Keratinocyte (primary cell): ENCODE measurements at regions not wholly inside any gene's neighbourhood (a gene's known extent, or its start where the extent isn't known, plus 50 kb on each side); places are given as distances from the start of the nearest gene placed in this dataset.

Source experiments
- DNase-seq: peaks from one replicate; pipeline ENCODE4 v3.0.0-alpha.2; 2011; ENCODE audit warnings: low read depth, missing footprints, low spot score
- FAIRE-seq: peaks from 2 replicates; lab custom pipeline; 2011; peaks lifted over from hg19 to GRCh38; lab: Jason Lieb, UNC
- H2AFZ ChIP-seq: 2 replicates; pipeline ENCODE4 v1.6.0; 2012; ENCODE audit warnings: low read length, control low read depth, inconsistent platforms; ENCODE audit not compliant: control insufficient read depth
- H3K27ac ChIP-seq: 2 replicates; pipeline ENCODE4 v1.5.1; 2011; ENCODE audit warnings: low read length; ENCODE audit not compliant: control insufficient read depth, insufficient read depth
- H3K27me3 ChIP-seq: 3 replicates; pipeline ENCODE4 v1.6.0; 2011; ENCODE audit warnings: low read length; ENCODE audit not compliant: control insufficient read depth, insufficient read depth; ENCODE audit errors: extremely low read depth
- H3K36me3 ChIP-seq, 2 experiments: 2 replicates in 1 of 2; 3 replicates in 1 of 2; pipeline ENCODE4 v1.5.1; 2011; ENCODE audit warnings: low read length in 2 of 2, mild to moderate bottlenecking in 1 of 2; ENCODE audit not compliant: control insufficient read depth in 2 of 2, insufficient read depth in 2 of 2; ENCODE audit errors: extremely low read depth in 1 of 2
- H3K4me1 ChIP-seq: 3 replicates; pipeline ENCODE4 v1.5.1; 2011; ENCODE audit warnings: low read length; ENCODE audit not compliant: control insufficient read depth, insufficient read depth; ENCODE audit errors: extremely low read depth
- H3K4me2 ChIP-seq: 3 replicates; pipeline ENCODE4 v1.6.0; 2011; ENCODE audit warnings: low read depth, low read length; ENCODE audit not compliant: control insufficient read depth, insufficient read depth; ENCODE audit errors: extremely low read depth
- H3K4me3 ChIP-seq, 3 experiments: fragments of 200-600 bp in 1 of 3; sonication (generic) in 1 of 3; 2 replicates in 2 of 3; 3 replicates in 1 of 3; pipeline ENCODE4 v1.5.1; 2011 to 2016; ENCODE audit warnings: low read length in 3 of 3, mild to moderate bottlenecking in 3 of 3, control low read depth in 2 of 3, inconsistent platforms in 1 of 3, low read depth in 1 of 3, mixed read lengths in 1 of 3, mixed run types in 1 of 3, moderate library complexity in 1 of 3; ENCODE audit not compliant: control insufficient read depth in 2 of 3, insufficient read depth in 2 of 3; ENCODE audit errors: extremely low read depth in 1 of 3
- H3K79me2 ChIP-seq: 2 replicates; pipeline ENCODE4 v1.6.0; 2012; ENCODE audit warnings: low read length; ENCODE audit not compliant: control insufficient read depth, insufficient read depth
- H3K9ac ChIP-seq: 3 replicates; pipeline ENCODE4 v1.6.0; 2011; ENCODE audit warnings: low read length; ENCODE audit not compliant: control insufficient read depth, insufficient read depth; ENCODE audit errors: extremely low read depth
- H3K9me1 ChIP-seq: 3 replicates; pipeline ENCODE4 v1.6.0; 2011; ENCODE audit warnings: low read length; ENCODE audit not compliant: control insufficient read depth, insufficient read depth; ENCODE audit errors: extremely low read depth
- H3K9me3 ChIP-seq: 2 replicates; pipeline ENCODE4 v1.5.1; 2012; ENCODE audit warnings: low read depth, low read length; ENCODE audit not compliant: control insufficient read depth
- H4K20me1 ChIP-seq: 3 replicates; pipeline ENCODE4 v1.6.0; 2011; ENCODE audit warnings: low read length; ENCODE audit not compliant: control insufficient read depth, insufficient read depth; ENCODE audit errors: extremely low read depth
- EZH2 ChIP-seq: IDR thresholded peaks from one replicate; pipeline ENCODE4 v1.6.1; 2012; ENCODE audit warnings: inconsistent platforms, mild to moderate bottlenecking, low read length, moderate library complexity
- dilution Hi-C: fragments of 300-500 bp; cut with MboI; formaldehyde crosslinking; loops from one replicate; pipeline ENCODE4 v1.7.0; 2020; ENCODE audit warnings: low sequenced_read_pairs; ENCODE audit not compliant: extremely low pct_ligation_motif_present
- TF ChIP-seq, protein P1 (sequence below), 3 experiments: IDR thresholded peaks in 1 of 3; conservative IDR thresholded peaks in 1 of 3; optimal IDR thresholded peaks in 1 of 3; 2 replicates in 2 of 3; 3 replicates in 1 of 3; pipeline versions ENCODE3 to v1.5.1; 2011; ENCODE audit warnings: low read length in 3 of 3, mild to moderate bottlenecking in 3 of 3, moderate library complexity in 2 of 3, control low read depth in 1 of 3, inconsistent platforms in 1 of 3; ENCODE audit not compliant: insufficient read depth in 2 of 3; ENCODE audit errors: extremely low read depth in 1 of 3

DNA sequence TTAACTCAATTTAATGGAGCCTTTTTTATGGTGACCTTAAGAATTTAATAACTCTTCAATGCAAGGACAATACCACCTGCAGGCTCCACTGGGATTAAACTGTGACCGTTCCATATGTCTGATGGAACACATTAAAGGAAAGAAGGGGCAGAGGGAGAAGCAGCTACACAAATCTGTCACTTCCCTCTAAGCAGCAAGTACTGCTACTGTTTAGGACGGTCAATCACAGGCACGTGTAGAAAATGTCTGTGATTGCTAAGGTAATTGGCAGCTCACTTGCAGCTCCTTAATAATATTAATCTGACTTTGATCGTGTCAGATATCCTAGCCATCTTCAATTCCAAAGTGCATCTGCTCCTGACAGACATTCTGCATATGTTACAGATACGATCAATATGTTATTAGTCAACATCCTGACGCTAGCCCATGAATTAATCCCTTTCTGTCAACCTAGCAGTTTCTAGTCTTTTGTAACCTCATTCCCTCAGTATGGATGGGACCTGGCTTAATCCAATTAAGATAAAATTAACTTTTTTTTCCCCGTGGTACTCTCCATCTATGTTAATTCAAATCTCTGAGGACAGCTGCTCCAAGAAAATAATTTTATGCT, 1012.4 kb downstream of the AMY1C start:
- Histone ChIP-seq H3K4me2 (no peak overlapping the region), H4K20me1 (no peaks in the 10 kb centered on the region), H3K4me1 (no peaks in the 10 kb centered on the region), H3K4me3 (no peak overlapping the region), H2AFZ (no peak overlapping the region), H3K36me3 (no peaks in the 10 kb centered on the region), H3K9me1 (no peaks in the 10 kb centered on the region), H3K27me3 (no peaks in the 10 kb centered on the region), H3K27ac (no peak overlapping the region), H3K9ac (no peak overlapping the region), H3K79me2 (no peaks in the 10 kb centered on the region), H3K9me3 (no peaks in the 10 kb centered on the region)
- dilution Hi-C loops: no loop called here
- DNase-seq (no peak), FAIRE-seq (no peak)
- TF ChIP-seq EZH2: no peak
- TF ChIP-seq, protein P1, sequence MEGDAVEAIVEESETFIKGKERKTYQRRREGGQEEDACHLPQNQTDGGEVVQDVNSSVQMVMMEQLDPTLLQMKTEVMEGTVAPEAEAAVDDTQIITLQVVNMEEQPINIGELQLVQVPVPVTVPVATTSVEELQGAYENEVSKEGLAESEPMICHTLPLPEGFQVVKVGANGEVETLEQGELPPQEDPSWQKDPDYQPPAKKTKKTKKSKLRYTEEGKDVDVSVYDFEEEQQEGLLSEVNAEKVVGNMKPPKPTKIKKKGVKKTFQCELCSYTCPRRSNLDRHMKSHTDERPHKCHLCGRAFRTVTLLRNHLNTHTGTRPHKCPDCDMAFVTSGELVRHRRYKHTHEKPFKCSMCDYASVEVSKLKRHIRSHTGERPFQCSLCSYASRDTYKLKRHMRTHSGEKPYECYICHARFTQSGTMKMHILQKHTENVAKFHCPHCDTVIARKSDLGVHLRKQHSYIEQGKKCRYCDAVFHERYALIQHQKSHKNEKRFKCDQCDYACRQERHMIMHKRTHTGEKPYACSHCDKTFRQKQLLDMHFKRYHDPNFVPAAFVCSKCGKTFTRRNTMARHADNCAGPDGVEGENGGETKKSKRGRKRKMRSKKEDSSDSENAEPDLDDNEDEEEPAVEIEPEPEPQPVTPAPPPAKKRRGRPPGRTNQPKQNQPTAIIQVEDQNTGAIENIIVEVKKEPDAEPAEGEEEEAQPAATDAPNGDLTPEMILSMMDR (optimal IDR thresholded peaks at IDR 0.05 in 1 of 3, IDR thresholded peaks at IDR 0.05 in 1 of 3, conservative IDR thresholded peaks at IDR 0.05 in 1 of 3; ENCODE audit: extremely low read depth in 1 of 3, insufficient read depth in 2 of 3, low read length in 3 of 3): no peak

DNA sequence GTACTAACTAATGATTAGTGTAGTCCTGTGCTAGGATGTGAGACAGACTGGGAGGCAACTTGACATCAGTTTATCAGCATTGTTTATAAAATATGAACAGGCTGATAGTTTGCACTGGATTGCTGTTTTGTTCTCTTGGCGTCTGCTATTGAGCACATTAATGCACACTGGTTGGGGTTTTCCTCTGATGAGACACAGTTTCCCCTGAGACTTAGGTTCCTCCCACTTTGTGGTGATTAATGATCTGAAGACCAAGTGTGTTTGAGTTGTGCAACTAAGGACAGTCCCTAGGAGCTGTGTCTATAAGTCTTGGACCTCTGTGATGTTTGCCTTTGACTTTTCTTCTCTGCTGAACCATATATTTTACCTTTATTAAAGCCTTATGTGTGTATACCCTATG, 1015.4 kb downstream of the AMY1C start:
- Histone ChIP-seq H3K4me1 (no peaks in the 10 kb centered on the region), H3K79me2 (no peaks in the 10 kb centered on the region), H3K36me3 (no peaks in the 10 kb centered on the region), H3K4me2 (no peak overlapping the region), H3K9me3 (no peaks in the 10 kb centered on the region), H3K9me1 (no peaks in the 10 kb centered on the region), H3K27ac (no peak overlapping the region), H3K9ac (no peak overlapping the region), H4K20me1 (no peaks in the 10 kb centered on the region), H3K27me3 (no peaks in the 10 kb centered on the region), H3K4me3 (no peak overlapping the region), H2AFZ (no peak overlapping the region)
- no peak for FAIRE-seq
- dilution Hi-C loops: no loop called here
- TF ChIP-seq, protein P1 (optimal IDR thresholded peaks at IDR 0.05 in 1 of 3, IDR thresholded peaks at IDR 0.05 in 1 of 3, conservative IDR thresholded peaks at IDR 0.05 in 1 of 3; ENCODE audit: extremely low read depth in 1 of 3, insufficient read depth in 2 of 3, low read length in 3 of 3): no peak
- TF ChIP-seq EZH2: no peak
- no peak for DNase-seq
